GM04503 (cell line): ENCODE measurements at regions not wholly inside any gene's neighbourhood (a gene's known extent, or its start where the extent isn't known, plus 50 kb on each side); places are given as distances from the start of the nearest gene placed in this dataset.
"Not testable (repeated sequence)": the region's sequence is repeated elsewhere in the genome, so short reads cannot be mapped to it uniquely, and the experiment has no call there.

ENCODE experiments used
- DNase-seq: peaks from one replicate; pipeline ENCODE4 v3.0.0-alpha.2; 2012; ENCODE audit warnings: low read depth

DNA sequence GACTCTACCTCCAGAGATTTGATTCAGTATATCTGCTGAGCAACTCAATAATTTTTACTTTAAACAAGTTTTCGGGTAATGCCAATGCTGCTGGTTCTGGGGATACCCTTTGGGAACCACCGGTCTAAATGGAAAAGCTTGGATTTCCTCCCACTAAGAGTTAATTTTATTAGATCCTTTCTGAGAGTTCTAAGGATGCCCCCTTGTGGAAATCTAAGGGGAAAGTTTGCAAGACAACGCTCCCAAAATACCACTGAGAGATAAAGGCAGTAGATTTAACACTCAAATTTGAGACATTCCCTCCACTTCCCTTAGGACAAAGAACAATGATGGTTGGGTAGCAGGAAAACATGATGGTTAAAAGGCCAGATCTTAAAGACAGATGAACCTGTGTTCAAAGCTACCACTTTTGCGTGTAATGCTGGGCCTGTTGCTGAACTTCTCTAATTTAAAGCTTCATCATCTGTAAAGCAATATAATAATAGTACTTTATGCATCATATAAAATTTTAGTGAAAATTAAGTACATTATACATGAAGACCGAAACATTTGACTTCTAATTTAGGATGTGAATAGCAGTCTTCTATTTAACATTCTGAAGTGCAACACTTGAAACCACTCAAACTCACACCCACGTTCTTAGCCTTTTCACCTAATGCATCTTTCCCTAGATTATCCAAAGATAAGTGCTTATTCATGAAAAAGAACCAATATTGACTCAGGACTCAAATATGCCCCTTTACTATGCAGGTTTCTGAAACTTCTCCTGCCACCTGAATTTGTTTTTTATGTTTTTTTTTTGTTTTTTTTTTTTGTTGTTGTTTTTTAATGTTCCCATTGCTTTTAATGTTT is 110.1 kb upstream of the LUZP2 start:
- no peak for DNase-seq

DNA sequence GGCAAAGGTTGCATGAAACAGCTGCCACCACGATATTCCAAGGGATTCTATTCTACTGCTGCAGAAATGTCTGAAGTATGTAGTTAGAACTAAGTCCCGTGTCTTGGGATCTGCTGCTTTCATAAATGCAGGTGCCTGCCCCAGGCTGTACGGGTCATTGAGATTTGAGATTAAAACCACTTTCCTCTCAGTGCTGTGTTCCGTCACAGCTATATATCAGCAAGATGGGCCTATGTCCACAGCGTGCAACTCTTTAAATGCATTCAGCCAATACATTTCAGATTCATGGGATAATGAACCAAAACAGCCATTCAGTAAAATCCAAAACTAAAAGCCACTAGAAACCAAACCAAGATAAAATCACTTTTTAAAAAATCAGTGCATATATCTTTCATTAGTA is 107.3 kb upstream of the LUZP2 start:
- DNase-seq: no peak

DNA sequence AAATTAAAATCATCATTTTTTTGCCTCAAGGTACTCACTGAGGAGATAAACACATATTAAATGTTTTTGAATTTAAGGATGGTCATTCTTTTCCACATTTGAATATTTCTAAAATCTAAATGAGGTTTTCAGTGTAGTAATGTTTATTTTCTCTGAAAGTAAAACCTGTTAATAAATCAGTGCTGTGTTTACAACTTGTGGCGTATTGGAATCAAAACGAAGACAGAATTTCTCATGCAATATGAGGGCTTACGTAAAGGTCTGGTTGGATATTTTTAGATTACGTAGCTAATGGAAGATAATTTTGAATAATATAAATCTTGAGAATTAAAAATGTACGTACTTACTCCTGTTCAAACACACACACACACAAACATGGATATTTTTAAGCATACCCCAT is 106.8 kb upstream of the LUZP2 start:
- DNase-seq: no peak

DNA sequence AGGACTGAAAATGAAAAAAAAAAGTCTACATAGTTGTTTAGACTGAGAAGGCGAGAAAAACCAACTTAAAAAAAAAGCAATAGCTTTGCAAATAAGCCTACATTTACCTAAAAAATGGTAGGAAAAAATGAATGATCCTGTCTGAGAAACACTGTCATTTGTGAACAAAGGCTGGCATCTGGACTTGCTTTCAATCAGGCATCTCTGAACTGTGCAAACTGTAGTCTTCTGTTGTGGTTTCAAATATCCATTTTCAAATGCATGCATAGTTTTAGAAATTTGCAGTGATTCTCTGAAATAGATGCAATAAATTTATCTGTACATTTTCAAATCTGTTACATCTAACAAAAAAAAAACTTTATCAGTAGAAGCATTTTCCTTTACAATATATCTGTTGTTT is 106.1 kb upstream of the LUZP2 start:
- no peak for DNase-seq

DNA sequence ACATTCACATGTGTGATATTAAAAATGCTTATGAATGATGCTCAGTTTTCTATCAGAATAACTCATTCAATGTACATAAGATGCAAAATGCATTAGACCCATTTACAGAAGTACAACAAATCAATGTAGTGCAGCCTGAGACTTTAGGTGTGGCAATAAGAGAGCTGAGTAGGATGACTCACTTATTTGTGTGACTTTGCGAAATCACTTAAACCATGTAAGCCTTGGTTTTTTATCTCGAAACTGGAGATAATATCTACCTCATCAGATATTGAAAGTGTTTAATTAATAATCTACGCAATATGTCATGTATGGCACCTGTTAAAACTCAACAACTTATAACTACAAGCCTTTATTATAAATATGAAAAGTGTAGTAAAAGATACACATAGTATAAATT is 105.7 kb upstream of the LUZP2 start:
- no peak for DNase-seq

DNA sequence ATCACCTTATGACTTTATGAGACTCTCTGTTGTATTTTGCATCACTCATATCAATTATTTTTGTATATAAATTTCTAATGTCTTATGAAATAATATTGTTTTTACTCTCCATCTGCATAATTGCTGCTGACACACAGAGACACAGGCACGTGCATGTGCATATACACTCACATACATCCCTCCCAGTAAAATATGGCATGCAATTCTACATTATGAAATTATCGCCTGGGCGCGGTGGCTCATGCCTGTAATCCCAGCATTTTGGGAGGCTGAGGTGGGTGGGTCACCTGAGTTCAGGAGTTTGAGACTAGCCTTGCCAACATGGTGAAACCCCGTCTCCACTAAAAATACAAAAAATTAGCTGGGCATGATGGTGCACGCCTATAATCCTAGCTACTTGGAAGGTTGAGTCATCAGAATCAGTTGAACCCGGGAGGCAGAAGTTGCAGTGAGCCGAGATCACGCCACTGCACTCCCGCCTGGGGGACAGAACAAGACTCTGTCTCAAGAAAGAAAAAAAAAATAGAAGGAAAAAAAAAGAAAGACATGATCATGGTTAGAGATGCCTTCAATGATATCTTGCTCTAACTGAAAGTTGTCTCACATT is 96.7 kb upstream of the LUZP2 start:
- no peak for DNase-seq

DNA sequence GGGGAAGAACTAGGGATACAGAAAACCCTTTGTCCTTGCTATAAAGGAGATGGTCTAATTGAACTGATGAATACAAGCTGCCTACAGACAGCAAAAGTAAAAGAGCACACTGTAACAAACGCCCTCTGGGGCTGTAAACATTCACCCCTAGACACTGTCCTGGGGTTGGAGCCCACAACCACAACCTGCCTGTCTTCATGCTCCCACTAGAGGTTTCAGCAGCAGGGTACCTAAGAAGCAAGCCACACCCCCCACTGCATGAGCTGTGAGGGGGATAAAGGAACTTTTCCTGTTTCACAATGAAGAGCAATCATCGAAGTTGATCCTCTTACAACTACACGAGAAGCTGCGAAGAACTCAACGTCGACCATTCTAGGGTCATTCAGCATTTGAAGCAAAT is 90.5 kb upstream of the LUZP2 start:
- DNase-seq: no peak

DNA sequence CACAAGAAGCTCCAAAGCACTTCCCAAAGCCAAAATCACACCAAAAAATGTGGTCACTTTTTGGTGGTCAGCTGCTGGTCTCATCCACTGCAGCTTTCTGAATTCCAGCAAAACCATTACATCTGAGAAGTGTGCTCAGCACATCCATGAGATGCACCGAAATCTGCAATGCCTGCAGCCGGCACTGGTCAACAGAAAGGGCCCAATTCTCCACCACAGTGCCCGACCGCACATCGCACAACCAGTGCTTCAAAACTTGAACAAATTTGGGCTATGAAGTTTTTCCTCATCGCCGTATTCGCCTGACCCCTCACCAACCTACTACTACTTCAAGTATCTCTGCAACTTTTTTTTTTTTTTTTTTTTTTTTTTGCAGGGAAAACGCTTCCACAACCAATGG is 89.9 kb upstream of the LUZP2 start:
- DNase-seq: no peak

DNA sequence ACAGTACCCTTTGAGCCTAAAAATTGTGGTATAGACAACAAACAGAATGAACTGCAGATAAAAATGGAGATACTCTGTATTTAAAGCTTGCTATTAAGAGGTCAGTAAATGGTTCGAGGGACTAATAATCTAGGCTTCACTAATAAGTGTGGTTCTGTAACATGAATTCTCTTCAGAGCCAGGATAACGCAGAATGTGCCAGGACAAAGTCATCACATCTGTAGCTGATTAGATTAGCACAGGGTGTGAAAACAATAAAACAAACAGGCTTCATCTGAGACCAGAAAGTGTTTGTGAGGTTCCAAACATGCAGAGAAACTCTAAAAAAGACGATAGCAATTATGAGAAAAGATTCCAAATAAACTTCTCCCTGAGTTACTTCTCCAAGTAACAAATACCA is 89.1 kb upstream of the LUZP2 start:
- DNase-seq: no peak

DNA sequence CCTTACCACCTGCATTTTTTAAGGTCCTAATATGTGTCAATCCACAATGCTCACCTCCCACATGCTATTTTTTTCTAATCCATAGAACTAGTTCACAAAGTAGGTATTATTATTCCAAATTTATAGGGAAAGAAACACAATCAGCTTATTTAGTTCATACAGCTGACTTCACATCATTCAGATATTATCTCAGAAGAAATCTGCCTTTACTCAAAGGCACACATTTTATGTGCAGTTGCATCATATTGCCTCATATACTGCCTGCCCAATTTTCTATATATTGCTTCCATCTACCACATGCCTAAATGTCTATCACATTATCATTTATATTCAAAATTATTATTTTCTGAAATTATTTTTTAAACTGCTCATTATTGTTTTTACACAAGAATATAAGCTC is 88.7 kb upstream of the LUZP2 start:
- DNase-seq: no peak

DNA sequence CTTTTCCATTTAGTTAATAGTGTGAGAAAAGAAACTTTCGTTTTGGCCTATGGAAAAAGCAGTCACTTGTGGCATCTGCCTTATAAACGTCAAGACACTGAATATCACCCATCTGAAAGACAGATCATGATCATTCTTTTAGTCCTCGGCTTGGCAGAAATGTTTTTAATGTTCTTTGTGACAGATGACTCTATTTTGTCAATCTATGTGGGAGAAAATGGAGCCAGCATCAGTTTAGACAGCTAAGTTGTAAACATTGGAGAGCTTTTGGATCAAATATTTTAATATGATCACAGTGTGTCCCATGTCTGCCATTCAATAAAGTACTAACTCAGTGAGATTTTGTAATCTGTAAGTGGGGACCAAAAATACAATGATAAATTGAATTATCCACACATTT is 85.1 kb upstream of the LUZP2 start:
- DNase-seq: no peak

DNA sequence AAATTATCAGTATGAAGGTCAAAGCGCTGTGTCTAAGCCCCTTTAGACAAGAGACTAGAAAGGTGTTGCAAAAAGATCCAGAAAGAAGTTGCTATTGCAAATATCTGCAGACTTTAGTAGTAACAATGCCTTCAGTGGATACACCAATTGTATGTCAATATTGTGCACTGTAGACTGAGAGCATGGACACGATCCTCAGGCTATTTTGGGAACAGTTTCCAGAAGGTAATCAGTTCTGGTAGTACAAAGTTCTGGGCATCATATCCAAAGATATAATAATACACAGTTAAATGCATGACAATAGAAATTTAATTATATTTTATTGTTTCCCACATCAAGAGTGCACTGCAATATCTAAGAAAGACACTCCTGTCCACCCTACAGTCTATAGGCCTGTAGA is 84.1 kb upstream of the LUZP2 start:
- DNase-seq: no peak

DNA sequence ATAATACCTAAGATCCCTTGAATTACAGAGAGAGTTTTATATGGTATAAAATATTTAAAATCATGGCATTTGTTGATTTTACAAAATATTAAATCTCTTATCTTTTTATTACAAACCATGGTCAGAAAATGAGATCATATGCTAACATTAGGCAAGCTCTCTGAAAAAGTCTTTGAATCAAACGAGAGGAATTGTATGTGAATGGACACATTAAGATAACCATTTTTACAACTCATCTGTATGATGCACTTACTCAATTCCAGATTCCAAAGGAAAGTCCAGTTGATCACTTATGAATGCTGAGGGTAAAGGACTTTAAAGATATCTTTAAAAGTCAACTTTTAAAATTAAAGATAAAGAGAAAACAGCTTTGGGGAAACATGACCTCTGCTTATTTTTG is 83.5 kb upstream of the LUZP2 start:
- DNase-seq: no peak

DNA sequence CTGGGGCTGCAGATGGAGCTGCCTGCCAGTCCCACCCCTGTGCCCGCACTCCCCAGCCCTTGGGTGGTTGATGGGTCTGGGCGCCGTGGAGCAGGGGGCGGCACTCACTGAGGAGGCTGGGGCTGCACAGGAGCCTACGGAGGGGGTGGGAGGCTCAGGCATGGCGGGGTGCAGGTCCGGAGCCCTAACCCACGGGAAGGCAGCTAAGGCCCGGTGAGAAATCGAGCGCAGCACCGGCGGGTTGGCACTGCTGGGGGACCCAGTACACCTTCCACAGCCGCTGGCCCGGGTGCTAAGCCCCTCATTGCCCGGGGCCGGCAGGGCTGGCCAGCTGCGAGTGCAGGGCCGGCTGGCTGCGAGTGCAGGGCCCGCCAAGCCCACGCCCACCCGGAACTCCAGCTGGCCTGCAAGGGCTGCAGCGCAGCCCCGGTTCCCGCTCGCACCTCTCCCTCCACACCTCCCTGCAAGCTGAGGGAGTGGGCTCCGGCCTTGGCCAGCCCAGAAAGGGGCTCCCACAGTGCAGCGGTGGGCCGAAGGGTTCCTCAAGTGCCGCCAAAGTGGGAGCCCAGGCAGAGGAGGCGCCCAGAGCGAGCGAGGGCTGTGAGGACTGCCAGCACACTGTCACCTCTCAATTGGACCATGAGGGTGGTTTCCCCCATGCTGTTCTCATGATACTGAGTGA is 80.8 kb upstream of the LUZP2 start:
- DNase-seq: not testable (repeated sequence)

DNA sequence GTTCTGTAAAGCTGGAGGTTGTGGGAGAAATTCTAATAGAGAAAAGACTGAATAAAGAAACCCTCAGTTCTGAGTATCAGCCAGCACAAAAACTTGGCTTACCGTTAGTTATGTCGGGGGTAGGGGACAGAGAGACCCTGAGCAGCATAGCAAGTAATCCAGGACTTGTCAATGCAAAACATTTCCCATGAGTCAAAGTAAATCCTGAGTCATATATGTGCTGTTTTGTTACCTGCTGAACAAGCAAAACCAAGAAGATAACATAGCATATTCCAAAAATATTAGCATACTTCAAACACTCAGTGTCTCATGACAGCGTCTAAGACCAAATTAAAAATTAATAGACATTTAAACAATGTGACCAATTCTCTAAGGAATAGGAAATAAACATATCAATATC is 75.1 kb upstream of the LUZP2 start:
- DNase-seq: no peak

DNA sequence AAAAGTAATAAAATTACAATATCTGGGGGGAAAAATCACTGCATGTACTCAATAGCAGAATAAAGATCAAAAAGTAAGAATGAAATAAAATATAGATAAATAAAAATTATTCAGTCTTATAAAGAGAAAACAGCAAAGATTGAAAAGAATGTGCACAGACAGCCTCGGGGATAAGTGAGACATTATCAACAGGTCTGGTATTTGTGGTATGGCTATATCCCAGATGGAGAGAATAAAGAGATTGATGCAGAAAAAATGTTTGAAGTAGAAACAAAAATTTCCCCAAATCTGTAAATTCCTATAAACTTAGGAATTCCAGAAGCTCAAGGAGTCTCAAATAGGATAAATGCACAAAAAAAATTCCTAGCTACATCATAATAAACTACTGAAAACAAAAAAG is 74.5 kb upstream of the LUZP2 start:
- peak; percentile 0 for DNase-seq

DNA sequence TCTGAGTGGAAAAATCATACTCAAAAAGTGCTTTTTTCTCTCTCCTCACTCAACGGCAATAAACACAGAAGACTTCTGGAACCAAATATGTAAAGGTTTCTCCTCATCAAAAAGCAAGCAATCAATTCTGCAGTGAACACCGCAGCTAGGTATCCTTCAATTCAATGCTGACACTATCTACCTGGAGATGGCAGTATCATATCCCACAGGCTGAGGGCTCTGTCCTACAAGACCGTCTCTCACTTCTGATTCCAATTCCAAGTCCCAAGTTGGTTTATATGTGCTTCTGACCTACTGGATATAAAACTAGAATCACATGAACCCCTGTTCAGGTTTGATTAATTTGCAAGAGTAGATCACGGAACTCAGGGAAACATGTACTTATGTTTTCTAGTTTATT is 59.7 kb upstream of the LUZP2 start:
- no peak for DNase-seq
